Occipital lobe (tissue), 2 donors: ENCODE measurements at regions not wholly inside any gene's neighbourhood (a gene's known extent, or its start where the extent isn't known, plus 50 kb on each side); places are given as distances from the start of the nearest gene placed in this dataset. TPM values are rescaled to one million over a fixed set of nuclear protein-coding genes. Genes with fewer than 3 reads are reported as not detected.

Source experiments
- DNase-seq: peaks from one replicate; lab custom pipeline; 2025; lab: John Stamatoyannopoulos, UW
- small RNA-seq: library from RNA; depleted of rRNA; stranded (forward); fragments of <200 nt; gene quantifications from one replicate; pipeline ENCODE3, GENCODE V24; 2014

- no peak for DNase-seq
Measured at GRCh38 chr11:115580416-115580815, 76.2 kb upstream of the CADM1 start.

- DNase-seq: no peak
Measured at GRCh38 chr11:115579181-115579825, 75.1 kb upstream of the CADM1 start.

- no peak for DNase-seq
Measured at GRCh38 chr11:115578275-115578674, 74.1 kb upstream of the CADM1 start.

- DNase-seq: no peak
Measured at GRCh38 chr11:115577701-115578100, 73.5 kb upstream of the CADM1 start.

GRCh38 chr11:115576606-115577380 lies 72.6 kb upstream of the CADM1 start:
- DNase-seq: no peak

GRCh38 chr11:115572551-115572950 lies 68.3 kb upstream of the CADM1 start:
- DNase-seq: no peak

GRCh38 chr11:115566180-115566764 lies 62.1 kb upstream of the CADM1 start:
- no peak for DNase-seq

GRCh38 chr11:115564851-115565250 lies 60.6 kb upstream of the CADM1 start:
- DNase-seq: no peak

- DNase-seq: no peak
Measured at GRCh38 chr11:115561116-115561515, 56.9 kb upstream of the CADM1 start.

- no peak for DNase-seq
Measured at GRCh38 chr11:115558635-115559034, 54.4 kb upstream of the CADM1 start.

GRCh38 chr11:115557681-115558080 lies 53.5 kb upstream of the CADM1 start:
- no peak for DNase-seq

GRCh38 chr11:115556984-115557383 lies 52.8 kb upstream of the CADM1 start:
- no peak for DNase-seq

GRCh38 chr11:115555336-115556090 lies 51.3 kb upstream of the CADM1 start:
- no peak for DNase-seq

Small RNA genes in the stretch of these regions (small RNA-seq; reads per million reads assigned to genes)
- gene AP000770.2 (not detected), gene RF01210 (not detected), gene RPL12P46 (not detected)
